MCF 10A (cell line): ENCODE measurements at regions not wholly inside any gene's neighbourhood (a gene's known extent, or its start where the extent isn't known, plus 50 kb on each side); places are given as distances from the start of the nearest gene placed in this dataset.

ENCODE experiments used
- BruUV-seq: library from RNA; stranded (reverse); fragments of 400-500 nt; replicated peaks from 2 replicates; lab custom pipeline; 2021; lab: Mats Ljungman, UMichigan
- CTCF ChIA-PET: fragments of 300-600 bp; sonication (Branson Sonifier 250); formaldehyde crosslinking; extraction: SDS; loops from one replicate; lab custom pipeline; 2021; ENCODE audit warnings: antibody characterized with exemption, inconsistent platforms; lab: Yijun Ruan, JAX
- POLR2A ChIA-PET: fragments of 300-600, 350-650 bp; sonication (Branson Sonifier 250); formaldehyde crosslinking; extraction: SDS; loops from one replicate; lab custom pipeline; 2020; ENCODE audit warnings: antibody characterized with exemption, inconsistent platforms; lab: Yijun Ruan, JAX
- DNase-seq: peaks from one replicate; pipeline ENCODE4 v3.0.0-alpha.2; 2018; ENCODE audit not compliant: unreplicated experiment
- H3K27ac Mint-ChIP-seq: one replicate; pipeline ENCODE4 v1.8.0; 2022; ENCODE audit warnings: mild to moderate bottlenecking, low read depth, mixed read lengths; ENCODE audit not compliant: unreplicated experiment
- H3K27me3 Mint-ChIP-seq: one replicate; pipeline ENCODE4 v1.8.0; 2022; ENCODE audit warnings: mixed read lengths; ENCODE audit not compliant: insufficient read depth, unreplicated experiment
- H3K36me3 Mint-ChIP-seq: one replicate; pipeline ENCODE4 v1.8.0; 2022; ENCODE audit warnings: mild to moderate bottlenecking, moderate library complexity, mixed read lengths; ENCODE audit not compliant: insufficient read depth, unreplicated experiment
- H3K4me1 Mint-ChIP-seq: one replicate; pipeline ENCODE4 v1.8.0; 2022; ENCODE audit warnings: mixed read lengths; ENCODE audit not compliant: insufficient read depth, unreplicated experiment
- H3K4me3 Mint-ChIP-seq: one replicate; pipeline ENCODE4 v1.8.0; 2022; ENCODE audit warnings: mild to moderate bottlenecking, moderate library complexity, mixed read lengths; ENCODE audit not compliant: unreplicated experiment
- H3K9me3 Mint-ChIP-seq: one replicate; pipeline ENCODE4 v1.8.0; 2022; ENCODE audit warnings: mixed read lengths; ENCODE audit not compliant: unreplicated experiment
- CTCF ChIP-seq: fragments of 200-600 bp; IDR thresholded peaks from one replicate; pipeline ENCODE4 v1.8.0; 2022; ENCODE audit warnings: antibody characterized with exemption, mild to moderate bottlenecking; ENCODE audit not compliant: unreplicated experiment
- intact Hi-C: fragments of 100-400 bp; cut with micrococcal nuclease; formaldehyde crosslinking; loops from 2 replicates; pipeline ENCODE4 v1.14.1; 2022

DNA sequence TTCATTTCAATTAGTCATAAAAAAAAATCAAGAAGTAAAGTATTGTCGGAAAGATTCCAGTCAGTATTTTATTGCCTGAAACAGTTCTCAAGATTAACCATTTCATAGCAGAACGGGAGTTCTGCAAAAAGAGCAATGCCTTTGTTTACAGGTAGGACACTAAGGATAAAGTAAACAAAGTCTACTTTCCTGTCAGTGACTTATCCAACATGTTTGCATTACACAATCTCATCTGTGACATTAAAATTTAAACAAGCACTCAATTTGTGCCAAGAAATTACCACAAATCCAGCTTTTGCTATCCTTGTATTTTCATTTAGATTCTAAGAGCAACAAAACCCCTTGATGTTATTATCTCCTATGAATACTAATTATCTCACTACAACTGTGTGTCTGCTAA, 306.5 kb upstream of the LDB2 start:
- Mint-ChIP-seq H3K9me3 (peaks cover 14% of the 10 kb centered on the region), H3K4me1 (no peaks in the 10 kb centered on the region), H3K27me3 (peaks cover 39% of the 10 kb centered on the region), H3K36me3 (no peaks in the 10 kb centered on the region), H3K27ac (no peak overlapping the region), H3K4me3 (no peak overlapping the region)
- DNase-seq: no peak
- ChIA-PET CTCF (interaction anchor here (0.6 kb wide), 1 partner anchor 62 kb away, joined by 3 read pairs; no protein-coding TSS in a partner anchor), POLR2A (interaction anchor here (0.6 to 1.0 kb wide), 3 partner anchors 23 to 147 kb away, joined by 3 to 5 read pairs (median 4); no protein-coding TSS in a partner anchor)
- no peak for TF ChIP-seq CTCF
- intact Hi-C loops: no loop called here
- BruUV-seq: no TSS peak

DNA sequence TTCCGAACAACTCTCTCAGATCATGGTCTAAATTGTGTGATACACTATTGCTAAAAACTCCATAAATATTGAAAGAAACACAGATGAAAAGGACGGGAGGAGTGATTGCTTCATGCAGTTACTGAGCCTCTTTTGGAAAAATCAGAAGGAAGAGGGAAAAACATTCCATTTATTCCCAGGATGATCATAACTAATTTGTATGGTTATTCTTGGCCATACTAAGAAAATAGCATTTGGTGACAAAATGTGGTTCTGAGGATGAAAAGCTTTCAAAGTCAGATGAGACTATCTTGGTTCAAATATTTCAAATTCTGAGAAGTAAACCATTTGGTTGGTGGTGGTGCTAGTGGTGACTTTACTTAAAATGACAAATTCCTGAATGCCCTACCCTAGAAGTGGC, 305.4 kb upstream of the LDB2 start:
- no peaks in the 10 kb centered on the region for H3K36me3 Mint-ChIP-seq
- H3K27ac Mint-ChIP-seq: no peak overlapping the region
- H3K27me3 Mint-ChIP-seq: peaks cover 39% of the 10 kb centered on the region
- no TSS peak for BruUV-seq
- TF ChIP-seq CTCF: no peak
- CTCF ChIA-PET: interaction anchor here (0.6 kb wide), 1 partner anchor 372 kb away, joined by 3 read pairs; no protein-coding TSS in a partner anchor
- POLR2A ChIA-PET: no interaction called here
- no peak overlapping the region for H3K4me3 Mint-ChIP-seq
- intact Hi-C loops: no loop called here
- DNase-seq: no peak
- H3K4me1 Mint-ChIP-seq: no peaks in the 10 kb centered on the region
- peaks cover 14% of the 10 kb centered on the region for H3K9me3 Mint-ChIP-seq

- peaks cover 19% of the 10 kb centered on the region for H3K27me3 Mint-ChIP-seq
- POLR2A ChIA-PET: no interaction called here
- H3K4me3 Mint-ChIP-seq: no peak overlapping the region
- H3K27ac Mint-ChIP-seq: no peak overlapping the region
- H3K4me1 Mint-ChIP-seq: peaks cover 5% of the 10 kb centered on the region
- H3K36me3 Mint-ChIP-seq: no peaks in the 10 kb centered on the region
- no TSS peak for BruUV-seq
- no peak for TF ChIP-seq CTCF
- H3K9me3 Mint-ChIP-seq: no peaks in the 10 kb centered on the region
- CTCF ChIA-PET: no interaction called here
- no peak for DNase-seq
- intact Hi-C loops: no loop called here
Measured at GRCh38 chr4:17197070-17197469, 298.6 kb upstream of the LDB2 start.

GRCh38 chr4:17195461-17196275, 297.2 kb upstream of the LDB2 start:
- CTCF ChIA-PET: no interaction called here
- DNase-seq: no peak
- H3K4me3 Mint-ChIP-seq: no peak overlapping the region
- peaks cover 7% of the 10 kb centered on the region for H3K27me3 Mint-ChIP-seq
- TF ChIP-seq CTCF: no peak
- H3K9me3 Mint-ChIP-seq: no peaks in the 10 kb centered on the region
- H3K4me1 Mint-ChIP-seq: peaks cover 5% of the 10 kb centered on the region
- intact Hi-C loops: no loop called here
- H3K27ac Mint-ChIP-seq: no peak overlapping the region
- no TSS peak for BruUV-seq
- POLR2A ChIA-PET: interaction anchor here (0.5 kb wide), 1 partner anchor 26 kb away, joined by 3 read pairs; no protein-coding TSS in a partner anchor
- no peaks in the 10 kb centered on the region for H3K36me3 Mint-ChIP-seq
